ENCODE measurements at regions not wholly inside any gene's neighbourhood (a gene's known extent, or its start where the extent isn't known, plus 50 kb on each side); places are given as distances from the start of the nearest gene placed in this dataset.
"Not testable (repeated sequence)": the region's sequence is repeated elsewhere in the genome, so short reads cannot be mapped to it uniquely, and the experiment has no call there.

DNA sequence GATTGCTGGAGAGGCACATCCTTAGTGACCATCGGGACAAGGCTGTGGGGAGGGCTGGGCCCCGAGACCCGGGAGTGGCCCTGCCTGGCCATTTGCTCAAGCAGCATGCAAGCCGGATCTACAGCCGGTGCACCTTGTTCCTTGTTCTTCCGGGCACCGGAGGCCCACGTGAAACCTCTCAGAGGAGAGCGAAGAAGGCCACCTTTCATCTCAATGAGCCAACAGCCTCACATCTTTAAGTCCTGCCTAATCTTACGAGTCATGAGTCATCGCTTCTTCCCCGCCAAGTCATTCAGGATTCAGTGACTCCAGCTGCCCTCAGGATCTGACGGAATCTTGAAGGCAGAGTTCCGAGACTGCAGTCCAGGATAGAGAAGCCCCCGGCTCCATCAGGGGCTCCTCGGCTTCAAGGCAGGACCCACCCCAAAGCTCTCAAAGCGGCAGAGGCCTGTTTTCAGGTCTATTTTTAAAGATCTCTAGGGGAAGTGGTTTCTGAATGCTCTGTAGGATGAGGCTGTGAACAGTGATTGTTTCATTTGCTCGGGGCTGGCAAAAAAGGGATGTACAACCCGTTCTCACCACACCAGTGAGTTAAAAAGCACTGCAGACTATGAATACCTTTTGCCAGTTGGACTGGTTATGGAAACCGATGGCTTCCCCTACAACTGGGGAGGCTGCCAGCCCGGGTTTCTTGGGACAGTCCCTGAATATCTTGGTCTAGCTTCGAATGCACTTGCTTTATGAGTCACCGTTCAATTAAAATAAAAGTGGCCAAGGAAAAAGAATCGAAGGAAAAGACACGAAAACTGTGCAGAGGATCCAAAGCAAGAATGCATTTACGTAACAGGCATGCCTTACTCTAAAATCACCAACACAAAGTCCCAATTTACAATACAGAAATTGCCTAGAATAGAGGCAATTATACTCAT, 57.2 kb upstream of the ECHDC3 start:
- no peak overlapping the region for H3K4me3 ChIP-seq (ENCODE audit: low read depth, low read length, poor library complexity, severe bottlenecking)
- ChIA-PET POLR2A (ENCODE audit: low non-redundant PET) (no interaction called here), CTCF (no interaction called here)
- intact Hi-C loops (cut with micrococcal nuclease; ENCODE audit: unreplicated experiment): no loop called here
- BruUV-seq (replicated peaks): no TSS peak
- no peaks in the 10 kb centered on the region for H3K27me3 ChIP-seq (replicated peaks; ENCODE audit: insufficient read depth, low read depth, low read length, poor library complexity)
- peaks cover 45% of the 10 kb centered on the region for H3K4me1 ChIP-seq (ENCODE audit: insufficient read depth, low read length, poor library complexity, severe bottlenecking)
- no peaks in the 10 kb centered on the region for H3K36me3 ChIP-seq (ENCODE audit: insufficient read depth, low read length, poor library complexity, severe bottlenecking)
- H3K9me3 ChIP-seq (ENCODE audit: low read depth, low read length, poor library complexity, severe bottlenecking): no peaks in the 10 kb centered on the region
- TF ChIP-seq, protein P1, sequence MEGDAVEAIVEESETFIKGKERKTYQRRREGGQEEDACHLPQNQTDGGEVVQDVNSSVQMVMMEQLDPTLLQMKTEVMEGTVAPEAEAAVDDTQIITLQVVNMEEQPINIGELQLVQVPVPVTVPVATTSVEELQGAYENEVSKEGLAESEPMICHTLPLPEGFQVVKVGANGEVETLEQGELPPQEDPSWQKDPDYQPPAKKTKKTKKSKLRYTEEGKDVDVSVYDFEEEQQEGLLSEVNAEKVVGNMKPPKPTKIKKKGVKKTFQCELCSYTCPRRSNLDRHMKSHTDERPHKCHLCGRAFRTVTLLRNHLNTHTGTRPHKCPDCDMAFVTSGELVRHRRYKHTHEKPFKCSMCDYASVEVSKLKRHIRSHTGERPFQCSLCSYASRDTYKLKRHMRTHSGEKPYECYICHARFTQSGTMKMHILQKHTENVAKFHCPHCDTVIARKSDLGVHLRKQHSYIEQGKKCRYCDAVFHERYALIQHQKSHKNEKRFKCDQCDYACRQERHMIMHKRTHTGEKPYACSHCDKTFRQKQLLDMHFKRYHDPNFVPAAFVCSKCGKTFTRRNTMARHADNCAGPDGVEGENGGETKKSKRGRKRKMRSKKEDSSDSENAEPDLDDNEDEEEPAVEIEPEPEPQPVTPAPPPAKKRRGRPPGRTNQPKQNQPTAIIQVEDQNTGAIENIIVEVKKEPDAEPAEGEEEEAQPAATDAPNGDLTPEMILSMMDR (conservative IDR thresholded peaks at IDR 0.05; ENCODE audit: low read depth, low read length): no peak
- no peak for TF ChIP-seq EZH2 (IDR thresholded peaks at IDR 0.05; ENCODE audit: borderline replicate concordance, low read depth, low read length, poor library complexity, severe bottlenecking)
- peak overlapping the region; percentile 63 for H3K27ac ChIP-seq (ENCODE audit: low read depth, low read length, poor library complexity, severe bottlenecking)
- peak; percentile 82 for DNase-seq (ENCODE audit: low spot score)

DNA sequence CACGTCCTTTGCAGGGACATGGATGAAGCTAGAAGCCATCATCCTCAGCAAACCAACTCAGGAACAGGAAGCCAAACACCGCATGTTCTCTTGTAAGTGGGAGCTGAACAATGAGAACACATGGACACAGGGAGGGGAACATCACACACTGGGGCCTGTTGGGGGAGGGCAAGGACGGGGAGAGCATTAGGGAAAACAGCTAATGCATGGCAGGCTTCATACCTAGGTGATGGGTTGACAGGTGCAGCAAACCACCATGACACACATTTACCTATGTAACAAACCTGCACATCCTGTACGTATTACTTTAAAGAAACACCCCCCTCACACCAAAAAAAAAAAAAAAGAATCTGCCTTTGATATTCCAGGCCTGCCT, 57.9 kb upstream of the ECHDC3 start:
- POLR2A ChIA-PET (ENCODE audit: low non-redundant PET); H3K27ac ChIP-seq (ENCODE audit: low read depth, low read length, poor library complexity, severe bottlenecking); DNase-seq (ENCODE audit: low spot score); BruUV-seq (replicated peaks); CTCF ChIA-PET; H3K4me3 ChIP-seq (ENCODE audit: low read depth, low read length, poor library complexity, severe bottlenecking); H3K9me3 ChIP-seq (ENCODE audit: low read depth, low read length, poor library complexity, severe bottlenecking); intact Hi-C loops (cut with micrococcal nuclease; ENCODE audit: unreplicated experiment); H3K27me3 ChIP-seq (replicated peaks; ENCODE audit: insufficient read depth, low read depth, low read length, poor library complexity); H3K36me3 ChIP-seq (ENCODE audit: insufficient read depth, low read length, poor library complexity, severe bottlenecking): not testable (repeated sequence)
- H3K4me1 ChIP-seq (ENCODE audit: insufficient read depth, low read length, poor library complexity, severe bottlenecking): peaks cover 48% of the 10 kb centered on the region

DNA sequence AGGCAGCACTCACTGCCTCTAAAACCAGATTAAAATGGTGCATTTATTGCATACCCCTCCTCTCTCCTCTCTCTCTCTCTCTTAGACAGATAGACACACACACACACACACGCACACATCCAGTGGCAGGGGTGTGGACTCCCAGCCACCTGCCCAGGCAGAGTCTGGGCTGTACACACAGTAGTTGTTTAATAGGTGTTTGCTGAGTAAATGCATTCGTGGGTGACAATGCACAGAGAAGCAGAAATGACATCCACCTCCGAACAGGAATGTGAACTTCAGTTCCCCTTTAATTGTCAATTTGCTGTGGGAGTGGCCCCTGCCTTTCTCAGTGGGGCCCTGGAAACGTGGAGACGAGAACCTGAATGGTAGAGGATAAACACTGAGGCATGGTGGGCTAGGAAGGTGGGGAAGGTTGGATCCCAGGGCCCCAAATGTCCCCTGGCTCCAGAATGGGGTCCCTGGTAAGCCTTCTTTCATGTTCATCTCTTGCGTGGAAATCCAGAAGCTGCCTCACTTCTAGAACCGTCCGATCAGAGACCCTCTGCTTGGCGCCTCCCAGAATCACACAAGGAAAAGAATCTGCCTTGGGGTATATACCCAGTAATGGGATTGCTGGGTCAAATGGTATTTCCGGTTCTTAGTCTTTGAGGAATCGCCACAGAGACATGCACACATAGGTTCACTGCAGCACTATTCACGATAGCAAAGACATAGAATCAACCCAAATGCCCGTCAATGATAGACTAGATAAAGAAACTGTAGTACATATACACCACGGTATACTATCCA, 58.5 kb upstream of the ECHDC3 start:
- peaks cover 43% of the 10 kb centered on the region for H3K4me1 ChIP-seq (ENCODE audit: insufficient read depth, low read length, poor library complexity, severe bottlenecking)
- TF ChIP-seq, protein P1 (conservative IDR thresholded peaks at IDR 0.05; ENCODE audit: low read depth, low read length): no peak
- no peak for TF ChIP-seq EZH2 (IDR thresholded peaks at IDR 0.05; ENCODE audit: borderline replicate concordance, low read depth, low read length, poor library complexity, severe bottlenecking)
- H3K9me3 ChIP-seq (ENCODE audit: low read depth, low read length, poor library complexity, severe bottlenecking): no peaks in the 10 kb centered on the region
- intact Hi-C loops (cut with micrococcal nuclease; ENCODE audit: unreplicated experiment): no loop called here
- H3K27ac ChIP-seq (ENCODE audit: low read depth, low read length, poor library complexity, severe bottlenecking): no peak overlapping the region
- no peak for DNase-seq (ENCODE audit: low spot score)
- POLR2A ChIA-PET (ENCODE audit: low non-redundant PET): no interaction called here
- no peaks in the 10 kb centered on the region for H3K36me3 ChIP-seq (ENCODE audit: insufficient read depth, low read length, poor library complexity, severe bottlenecking)
- CTCF ChIA-PET: no interaction called here
- no TSS peak for BruUV-seq (replicated peaks)
- H3K4me3 ChIP-seq (ENCODE audit: low read depth, low read length, poor library complexity, severe bottlenecking): no peak overlapping the region
- H3K27me3 ChIP-seq (replicated peaks; ENCODE audit: insufficient read depth, low read depth, low read length, poor library complexity): no peaks in the 10 kb centered on the region
